PC-9 (cell line): ENCODE measurements at regions not wholly inside any gene's neighbourhood (a gene's known extent, or its start where the extent isn't known, plus 50 kb on each side); places are given as distances from the start of the nearest gene placed in this dataset.

Source experiments
- BruUV-seq: library from RNA; stranded (reverse); fragments of 400-500 nt; replicated peaks from 2 replicates; lab custom pipeline; 2021; lab: Mats Ljungman, UMichigan
- CTCF ChIA-PET: fragments of 300-600 bp; sonication (Branson Sonifier 250); formaldehyde crosslinking; loops from one replicate; lab custom pipeline; 2022; ENCODE audit warnings: antibody characterized with exemption; lab: Charles Lee
- POLR2A ChIA-PET: fragments of 300-600 bp; sonication (Branson Sonifier 250); formaldehyde crosslinking; loops from one replicate; lab custom pipeline; 2022; ENCODE audit warnings: antibody characterized with exemption; ENCODE audit not compliant: unreplicated experiment; lab: Charles Lee
- DNase-seq, 2 experiments: peaks; one replicate each; pipeline versions ENCODE4 v3.0.0 to v3.0.0-alpha.2; 2015 to 2022; ENCODE audit warnings: mixed read lengths in 1 of 2
- H2AFZ ChIP-seq: fragments of 200-600 bp; sonication (generic); 2 replicates; pipeline ENCODE4 v1.8.1; 2017; ENCODE audit warnings: antibody characterized with exemption
- H3F3A ChIP-seq: fragments of 200-600 bp; sonication (generic); 2 replicates; pipeline ENCODE4 v1.8.1; 2017; ENCODE audit warnings: antibody characterized with exemption, mild to moderate bottlenecking, low read depth; ENCODE audit not compliant: insufficient read depth
- H3K27ac ChIP-seq: fragments of 200-600 bp; sonication (generic); 2 replicates; pipeline ENCODE4 v1.6.1; 2016; ENCODE audit warnings: mixed run types
- H3K27me3 ChIP-seq: fragments of 200-600 bp; sonication (generic); 2 replicates; pipeline ENCODE4 v1.6.1; 2016; ENCODE audit warnings: low read depth, mixed run types; ENCODE audit not compliant: insufficient read depth
- H3K36me3 ChIP-seq: fragments of 200-600 bp; sonication (generic); 2 replicates; pipeline ENCODE4 v1.6.1; 2016; ENCODE audit warnings: low read depth, mixed run types
- H3K4me1 ChIP-seq: fragments of 200-600 bp; sonication (generic); replicated peaks from 2 replicates; pipeline ENCODE4 v1.6.1; 2016; ENCODE audit warnings: mixed run types; ENCODE audit not compliant: insufficient read depth
- H3K4me2 ChIP-seq: fragments of 200-600 bp; sonication (generic); 2 replicates; pipeline ENCODE4 v1.6.1; 2017; ENCODE audit warnings: mixed run types
- H3K4me3 ChIP-seq: fragments of 200-600 bp; sonication (generic); 2 replicates; pipeline ENCODE4 v1.6.1; 2016; ENCODE audit warnings: mixed run types
- H3K79me2 ChIP-seq: fragments of 200-600 bp; sonication (generic); 2 replicates; pipeline ENCODE4 v1.6.1; 2017; ENCODE audit warnings: low read depth, mixed run types
- H3K9me2 ChIP-seq: fragments of 200-600 bp; sonication (generic); 2 replicates; pipeline ENCODE4 v1.8.1; 2017; ENCODE audit warnings: mild to moderate bottlenecking; ENCODE audit not compliant: insufficient read depth
- H3K9me3 ChIP-seq: fragments of 200-600 bp; sonication (generic); 2 replicates; pipeline ENCODE4 v1.8.1; 2016; ENCODE audit warnings: low read depth; ENCODE audit not compliant: insufficient read depth
- H4K20me1 ChIP-seq: fragments of 200-600 bp; sonication (generic); 2 replicates; pipeline ENCODE4 v1.8.1; 2017; ENCODE audit not compliant: insufficient read depth
- CTCF ChIP-seq: fragments of 200-600 bp; sonication (generic); conservative IDR thresholded peaks from 2 replicates; pipeline ENCODE4 v1.6.1; 2017; ENCODE audit warnings: mixed run types, antibody characterized with exemption, mild to moderate bottlenecking, moderate library complexity
- EZH2 ChIP-seq: fragments of 200-600 bp; sonication (generic); IDR thresholded peaks from 2 replicates; pipeline ENCODE4 v1.8.0; 2017; ENCODE audit warnings: antibody characterized with exemption, low read depth
- intact Hi-C: fragments of 100-400 bp; cut with micrococcal nuclease; formaldehyde crosslinking; loops from one replicate; pipeline ENCODE4 v1.10.0; 2022; ENCODE audit not compliant: unreplicated experiment

GRCh38 chr14:98233656-98234055, 1038.3 kb downstream of the BCL11B start:
- Histone ChIP-seq H3F3A (no peaks in the 10 kb centered on the region), H3K4me2 (no peak overlapping the region), H3K9me2 (no peaks in the 10 kb centered on the region), H4K20me1 (no peaks in the 10 kb centered on the region), H3K79me2 (no peaks in the 10 kb centered on the region), H3K4me3 (no peak overlapping the region), H3K9me3 (no peaks in the 10 kb centered on the region), H3K36me3 (no peaks in the 10 kb centered on the region), H3K27me3 (0 out of 2 replicates have a peak, but pooled peaks cover 8% of the 10 kb centered on the region), H3K27ac (no peak overlapping the region), H3K4me1 (no peaks in the 10 kb centered on the region), H2AFZ (no peak overlapping the region)
- CTCF ChIA-PET = no interaction called here
- no TSS peak for BruUV-seq
- no peak for DNase-seq
- intact Hi-C loops = no loop called here
- TF ChIP-seq EZH2 (no peak), CTCF (no peak)
- POLR2A ChIA-PET = no interaction called here

- DNase-seq = no peak
- Histone ChIP-seq H3K27ac (no peak overlapping the region), H3K4me1 (no peaks in the 10 kb centered on the region), H3K4me3 (no peak overlapping the region), H3F3A (no peaks in the 10 kb centered on the region), H2AFZ (no peak overlapping the region), H3K36me3 (no peaks in the 10 kb centered on the region), H3K4me2 (no peak overlapping the region), H3K79me2 (no peaks in the 10 kb centered on the region), H3K9me3 (no peaks in the 10 kb centered on the region), H3K9me2 (no peaks in the 10 kb centered on the region), H4K20me1 (no peaks in the 10 kb centered on the region), H3K27me3 (0 out of 2 replicates have a peak, but pooled peaks cover 8% of the 10 kb centered on the region)
- intact Hi-C loops = no loop called here
- ChIA-PET POLR2A (no interaction called here), CTCF (no interaction called here)
- TF ChIP-seq EZH2 = no peak
- TF ChIP-seq CTCF = no peak
- BruUV-seq = no TSS peak
These were observed 1037.8 kb downstream of the BCL11B start for GRCh38 chr14:98234208-98234607.

- CTCF ChIA-PET = no interaction called here
- no peak for DNase-seq
- H3K9me2 ChIP-seq = no peaks in the 10 kb centered on the region
- no peaks in the 10 kb centered on the region for H3K36me3 ChIP-seq
- no peaks in the 10 kb centered on the region for H3K4me1 ChIP-seq
- H3K79me2 ChIP-seq = no peaks in the 10 kb centered on the region
- H3K27ac ChIP-seq = no peak overlapping the region
- 0 out of 2 replicates have a peak, but pooled peaks cover 8% of the 10 kb centered on the region for H3K27me3 ChIP-seq
- intact Hi-C loops = no loop called here
- no peaks in the 10 kb centered on the region for H3K9me3 ChIP-seq
- H3K4me2 ChIP-seq = no peak overlapping the region
- BruUV-seq = no TSS peak
- no peak overlapping the region for H3K4me3 ChIP-seq
- H3F3A ChIP-seq = no peaks in the 10 kb centered on the region
- H2AFZ ChIP-seq = no peak overlapping the region
- no peaks in the 10 kb centered on the region for H4K20me1 ChIP-seq
- TF ChIP-seq EZH2 = no peak
- no peak for TF ChIP-seq CTCF
- POLR2A ChIA-PET = no interaction called here
These were observed 1035.7 kb downstream of the BCL11B start for GRCh38 chr14:98236314-98236713.
